IMR-90 (cell line): ENCODE measurements at regions not wholly inside any gene's neighbourhood (a gene's known extent, or its start where the extent isn't known, plus 50 kb on each side); places are given as distances from the start of the nearest gene placed in this dataset.
"Not testable (repeated sequence)": the region's sequence is repeated elsewhere in the genome, so short reads cannot be mapped to it uniquely, and the experiment has no call there.

Experiments used
- ATAC-seq: fragments of 200-7000 bp; cut with Tn5 transposase; 2 replicates; pipeline ENCODE4 v1.9.1; 2020; ENCODE audit warnings: low read depth, mild to moderate bottlenecking, moderate library complexity
- BruUV-seq: library from RNA; stranded (reverse); fragments of 400-500 nt; replicated peaks from 2 replicates; lab custom pipeline; 2021; lab: Mats Ljungman, UMichigan
- CTCF ChIA-PET: fragments of 300-600 bp; formaldehyde crosslinking; extraction: SDS; loops from one replicate; lab custom pipeline; 2021; ENCODE audit warnings: antibody characterized with exemption; lab: Yijun Ruan, JAX
- POLR2A ChIA-PET: fragments of 300-600 bp; sonication (Branson Sonifier 250); formaldehyde crosslinking; loops from one replicate; lab custom pipeline; 2022; ENCODE audit warnings: antibody characterized with exemption; ENCODE audit not compliant: unreplicated experiment; lab: Charles Lee
- DNase-seq: peaks from one replicate; pipeline ENCODE4 v3.0.0; 2013
- H2AFZ ChIP-seq: replicated peaks from 2 replicates; pipeline ENCODE3; 2013; ENCODE audit warnings: low read length, mild to moderate bottlenecking; ENCODE audit not compliant: poor library complexity
- H2AK5ac ChIP-seq: 2 replicates; pipeline ENCODE4 v1.6.1; 2013; ENCODE audit warnings: low read depth, low read length, inconsistent platforms
- H2AK9ac ChIP-seq: replicated peaks from 2 replicates; pipeline ENCODE3; 2013; ENCODE audit warnings: mild to moderate bottlenecking, low read depth, low read length, moderate library complexity; ENCODE audit not compliant: poor library complexity
- H2BK120ac ChIP-seq: 2 replicates; pipeline ENCODE4 v1.6.1; 2013; ENCODE audit warnings: low read depth, low read length, inconsistent platforms
- H2BK15ac ChIP-seq: 3 replicates; pipeline ENCODE4 v1.6.1; 2013; ENCODE audit warnings: low read depth, low read length, inconsistent platforms
- H2BK20ac ChIP-seq: 2 replicates; pipeline ENCODE4 v1.6.1; 2013; ENCODE audit warnings: low read depth, mild to moderate bottlenecking, inconsistent platforms, low read length, moderate library complexity
- H2BK5ac ChIP-seq: 2 replicates; pipeline ENCODE4 v1.6.1; 2013; ENCODE audit warnings: mild to moderate bottlenecking, low read depth, low read length, inconsistent platforms; ENCODE audit not compliant: poor library complexity, severe bottlenecking
- H3K14ac ChIP-seq: replicated peaks from 2 replicates; pipeline ENCODE4 v1.6.1; 2013; ENCODE audit warnings: low read depth, low read length, inconsistent platforms
- H3K18ac ChIP-seq: 2 replicates; pipeline ENCODE4 v1.6.1; 2013; ENCODE audit warnings: low read depth, low read length, control low read depth
- H3K23ac ChIP-seq: 2 replicates; pipeline ENCODE4 v1.6.1; 2013; ENCODE audit warnings: low read depth, low read length, inconsistent platforms
- H3K27ac ChIP-seq: 2 replicates; pipeline ENCODE4 v1.5.1; 2013; ENCODE audit warnings: mild to moderate bottlenecking, control low read depth, low read length; ENCODE audit not compliant: insufficient read depth
- H3K27me3 ChIP-seq: 2 replicates; pipeline ENCODE4 v1.6.1; 2013; ENCODE audit warnings: low read length; ENCODE audit not compliant: control insufficient read depth, insufficient read depth
- H3K36me3 ChIP-seq: 2 replicates; pipeline ENCODE4 v1.6.1; 2013; ENCODE audit warnings: low read length, mixed read lengths; ENCODE audit not compliant: control insufficient read depth, insufficient read depth
- H3K4ac ChIP-seq: 2 replicates; pipeline ENCODE4 v1.6.1; 2013; ENCODE audit warnings: low read depth, low read length, inconsistent platforms
- H3K4me1 ChIP-seq: 2 replicates; pipeline ENCODE4 v1.6.1; 2013; ENCODE audit warnings: low read length, mixed read lengths; ENCODE audit not compliant: control insufficient read depth, insufficient read depth
- H3K4me2 ChIP-seq: 2 replicates; pipeline ENCODE4 v1.6.1; 2013; ENCODE audit warnings: low read depth, mild to moderate bottlenecking, control low read depth, low read length, moderate library complexity
- H3K4me3 ChIP-seq: 2 replicates; pipeline ENCODE4 v1.5.1; 2013; ENCODE audit warnings: low read depth, mild to moderate bottlenecking, control low read depth, low read length, moderate library complexity; ENCODE audit not compliant: insufficient read depth
- H3K56ac ChIP-seq: 2 replicates; pipeline ENCODE4 v1.6.1; 2013; ENCODE audit warnings: low read length, inconsistent platforms; ENCODE audit not compliant: insufficient read depth; ENCODE audit errors: extremely low read depth
- H3K79me1 ChIP-seq, 2 experiments: 2 replicates each; pipeline ENCODE4 v1.6.1; 2013; ENCODE audit warnings: low read length in 2 of 2, inconsistent platforms in 1 of 2, low read depth in 1 of 2
- H3K9ac ChIP-seq: 2 replicates; pipeline ENCODE4 v1.6.1; 2013; ENCODE audit warnings: low read depth, low read length, control low read depth
- H3K9me1 ChIP-seq: 2 replicates; pipeline ENCODE4 v1.6.1; 2013; ENCODE audit warnings: low read length, inconsistent platforms; ENCODE audit not compliant: insufficient read depth
- H3K9me3 ChIP-seq: 2 replicates; pipeline ENCODE4 v1.6.1; 2013; ENCODE audit warnings: low read length; ENCODE audit not compliant: control insufficient read depth, insufficient read depth
- H4K20me1 ChIP-seq: 2 replicates; pipeline ENCODE4 v1.6.1; 2013; ENCODE audit warnings: low read length, inconsistent platforms; ENCODE audit not compliant: insufficient read depth
- H4K5ac ChIP-seq: 2 replicates; pipeline ENCODE4 v1.6.1; 2013; ENCODE audit warnings: mild to moderate bottlenecking, low read depth, low read length, control low read depth
- H4K8ac ChIP-seq, 2 experiments: 2 replicates each; pipeline ENCODE4 v1.6.1; 2013; ENCODE audit warnings: low read depth in 2 of 2, low read length in 2 of 2, control low read depth in 1 of 2, inconsistent platforms in 1 of 2
- H4K91ac ChIP-seq: 2 replicates; pipeline ENCODE4 v1.6.1; 2013; ENCODE audit warnings: low read depth, low read length, inconsistent platforms; ENCODE audit not compliant: insufficient read depth
- BHLHE40 ChIP-seq: fragments of 150-350 bp; IDR thresholded peaks from 2 replicates; pipeline ENCODE4 v1.6.1; 2016; ENCODE audit warnings: mild to moderate bottlenecking, low read depth, low read length
- CEBPB ChIP-seq: IDR thresholded peaks from 2 replicates; pipeline ENCODE4 v1.6.1; 2012; ENCODE audit warnings: low read depth, low read length, improper control_type of control experiment
- MAZ ChIP-seq: IDR thresholded peaks from 2 replicates; pipeline ENCODE4 v1.6.1; 2012; ENCODE audit warnings: low read depth, mild to moderate bottlenecking, low read length, improper control_type of control experiment, moderate library complexity, borderline replicate concordance
- MXI1 ChIP-seq: IDR thresholded peaks from 2 replicates; pipeline ENCODE4 v1.6.1; 2012; ENCODE audit warnings: low read depth, mild to moderate bottlenecking, low read length, moderate library complexity, borderline replicate concordance
- RFX5 ChIP-seq: IDR thresholded peaks from 2 replicates; pipeline ENCODE4 v1.8.0; 2012; ENCODE audit warnings: low read depth, mild to moderate bottlenecking, low read length, moderate library complexity
- WGBS, 2 experiments: methylation state at CpG; one replicate each; pipeline versions ENCODE4 v1.1.5 to v1.1.7; 2013; ENCODE audit warnings: missing lambda C conversion rate in 2 of 2; ENCODE audit not compliant: insufficient read length in 1 of 2; ENCODE audit errors: extremely low coverage in 2 of 2; 5-methylcytosine and 5-hydroxymethylcytosine counted together
- dilution Hi-C: fragments of 300-500 bp; cut with HindIII; formaldehyde crosslinking; loops from one replicate; pipeline ENCODE4 v1.14.3; 2018; ENCODE audit warnings: low sequenced_read_pairs; ENCODE audit not compliant: unreplicated experiment
- in situ Hi-C: fragments of 300-500 bp; cut with MboI; formaldehyde crosslinking; loops from 3 replicates; pipeline ENCODE4 v1.14.3; 2019; ENCODE audit warnings: low sequenced_read_pairs, inconsistent platforms, mixed read lengths
- intact Hi-C: fragments of 100-400 bp; cut with micrococcal nuclease; formaldehyde crosslinking; loops from 2 replicates; pipeline ENCODE4 v1.10.0; 2022

- no peaks in the 10 kb centered on the region for H3K36me3 ChIP-seq
- POLR2A ChIA-PET: interaction anchor here (0.6 kb wide), 1 partner anchor 10 kb away, joined by 4 read pairs; no protein-coding TSS in a partner anchor
- H3K18ac ChIP-seq: peak overlapping the region; percentile 22; the same call in 1 of the 2 replicates
- in situ Hi-C loops: no loop called here
- 40% methylated on average over 1 of the region's 7 CpGs; no CpG with 5 or more reads in 1 of the 2 experiments for WGBS, 2 experiments
- TF ChIP-seq BHLHE40 (no peak), RFX5 (no peak), CEBPB (peak; percentile 32; the same call in 1 of the 2 replicates), MXI1 (no peak), MAZ (no peak)
- BruUV-seq: no TSS peak
- no peak overlapping the region for H3K56ac ChIP-seq
- H2BK15ac ChIP-seq: no peak overlapping the region
- H3K4me1 ChIP-seq: peaks cover 11% of the 10 kb centered on the region
- no peak overlapping the region for H3K9ac ChIP-seq
- H3K27me3 ChIP-seq: no peaks in the 10 kb centered on the region; the same call in 1 of the 2 replicates
- peak overlapping the region; percentile 19; the same call in 1 of the 2 replicates for H2BK120ac ChIP-seq
- H2AFZ ChIP-seq: no peak overlapping the region
- CTCF ChIA-PET: no interaction called here
- no peak overlapping the region for H4K5ac ChIP-seq
- H2BK20ac ChIP-seq: peak overlapping the region; percentile 57
- H4K8ac ChIP-seq: peak overlapping the region in 1 of 2 experiments; percentile 8; a peak in 1 of 4 replicates
- peak overlapping the region; percentile 71 for H2AK9ac ChIP-seq
- no peak overlapping the region for H3K4me3 ChIP-seq
- ATAC-seq: no peak
- peaks cover 6% of the 10 kb centered on the region for H3K9me1 ChIP-seq
- no peak overlapping the region for H2AK5ac ChIP-seq
- H3K4me2 ChIP-seq: no peak overlapping the region
- no peak overlapping the region for H3K27ac ChIP-seq
- DNase-seq: peak; percentile 61
- intact Hi-C loops: no loop called here
- H3K14ac ChIP-seq: peak overlapping the region; percentile 51
- no peak overlapping the region for H2BK5ac ChIP-seq
- peak overlapping the region; percentile 58 for H4K91ac ChIP-seq
- no peaks in the 10 kb centered on the region for H3K9me3 ChIP-seq
- no peaks in the 10 kb centered on the region for H4K20me1 ChIP-seq
- H3K4ac ChIP-seq: peak overlapping the region; percentile 52
- H3K79me1 ChIP-seq: no peaks in the 10 kb centered on the region
- peak overlapping the region; percentile 16; the same call in 1 of the 2 replicates for H3K23ac ChIP-seq
- dilution Hi-C loops: no loop called here
These were observed 70.8 kb downstream of the KCNA5 start for GRCh38 chr12:5114436-5114835.

DNA sequence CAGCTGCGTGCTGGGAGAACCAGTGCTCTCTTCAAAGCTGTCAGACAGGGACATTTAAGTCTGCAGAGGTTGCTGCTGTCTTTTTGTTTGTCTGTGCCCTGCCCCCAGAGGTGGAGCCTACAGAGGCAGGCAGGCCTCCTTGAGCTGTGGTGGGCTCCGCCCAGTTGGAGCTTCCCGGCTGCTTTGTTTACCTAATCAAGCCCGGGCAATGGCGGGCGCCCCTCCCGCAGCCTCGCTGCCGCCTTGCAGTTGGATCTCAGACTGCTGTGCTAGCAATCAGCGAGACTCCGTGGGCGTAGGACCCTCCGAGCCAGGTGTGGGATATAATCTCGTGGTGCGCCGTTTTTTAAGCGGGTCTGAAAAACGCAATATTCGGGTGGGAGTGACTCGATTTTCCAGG is 78.1 kb downstream of the KCNA5 start:
- H2BK20ac ChIP-seq, H3K36me3 ChIP-seq, H4K91ac ChIP-seq, BruUV-seq, H3K14ac ChIP-seq, H3K4ac ChIP-seq, H2AK5ac ChIP-seq, H3K9me3 ChIP-seq, H2BK15ac ChIP-seq, H3K56ac ChIP-seq, ATAC-seq, H4K20me1 ChIP-seq, H3K27me3 ChIP-seq, dilution Hi-C loops, intact Hi-C loops, H3K9ac ChIP-seq, H3K4me2 ChIP-seq, H3K9me1 ChIP-seq, H3K18ac ChIP-seq, in situ Hi-C loops, POLR2A ChIA-PET, H4K8ac ChIP-seq, H2BK120ac ChIP-seq, H3K79me1 ChIP-seq, DNase-seq, H4K5ac ChIP-seq, H3K23ac ChIP-seq, H3K4me3 ChIP-seq, H3K27ac ChIP-seq, CTCF ChIA-PET, H2AFZ ChIP-seq, H2AK9ac ChIP-seq, H2BK5ac ChIP-seq, H3K4me1 ChIP-seq: not testable (repeated sequence)
- WGBS, 2 experiments: no CpG with 5 or more reads among the region's 20 CpGs
